HPDE6-E6E7 (cell line): ENCODE measurements at regions not wholly inside any gene's neighbourhood (a gene's known extent, or its start where the extent isn't known, plus 50 kb on each side); places are given as distances from the start of the nearest gene placed in this dataset.

ENCODE experiments used
- DNase-seq: peaks from one replicate; pipeline ENCODE4 v3.0.0; 2011; ENCODE audit warnings: missing footprints; ENCODE audit errors: extremely low spot score

DNA sequence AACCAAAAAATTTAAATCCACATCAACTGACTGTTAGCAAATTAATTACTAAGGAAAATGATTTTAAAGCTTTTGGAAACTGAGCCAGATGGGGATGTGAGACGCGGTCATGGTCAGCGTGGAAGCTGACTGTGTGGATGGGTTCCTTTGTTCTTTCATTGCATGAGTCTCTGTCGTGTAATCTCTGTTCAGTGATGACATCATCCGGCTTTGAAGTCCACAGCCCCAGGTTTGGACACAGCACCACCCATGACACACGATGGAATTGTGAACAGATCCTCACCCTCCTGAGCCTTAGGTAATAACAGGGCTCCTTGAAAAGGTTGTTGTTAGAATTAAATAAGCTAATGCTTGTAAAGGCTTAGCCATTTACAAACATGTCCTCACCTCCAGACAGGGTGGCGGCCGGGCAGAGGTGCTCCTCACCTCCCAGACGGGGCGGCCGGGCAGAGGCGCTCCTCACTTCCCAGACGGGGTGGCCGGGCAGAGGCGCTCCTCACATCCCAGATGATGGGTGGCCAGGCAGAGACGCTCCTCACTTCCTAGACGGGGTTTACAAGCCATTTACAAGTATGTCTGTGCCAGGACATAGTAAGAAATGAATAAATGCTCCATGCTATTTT, 677.3 kb downstream of the TBC1D22A start:
- DNase-seq, result no peak

DNA sequence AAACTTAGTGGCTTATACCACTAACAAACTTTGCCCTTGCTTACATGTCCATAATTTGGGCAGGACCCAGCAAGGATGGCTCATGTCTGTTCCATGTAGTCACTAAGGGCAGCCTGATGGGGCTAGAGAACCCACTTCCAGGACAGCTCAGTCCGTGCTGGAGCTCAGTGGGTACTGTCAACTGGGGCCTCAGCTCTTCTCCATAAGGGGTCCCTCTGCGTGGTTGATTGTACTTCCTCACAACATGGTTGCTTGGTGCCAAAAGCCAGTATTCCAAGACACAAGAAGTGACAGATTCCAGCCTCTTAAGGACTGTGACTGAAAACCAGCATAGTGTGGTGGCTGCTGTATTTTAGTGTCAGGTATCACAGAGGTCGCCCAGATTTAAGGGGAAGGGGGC, 675.2 kb downstream of the TBC1D22A start:
- DNase-seq, result no peak

DNA sequence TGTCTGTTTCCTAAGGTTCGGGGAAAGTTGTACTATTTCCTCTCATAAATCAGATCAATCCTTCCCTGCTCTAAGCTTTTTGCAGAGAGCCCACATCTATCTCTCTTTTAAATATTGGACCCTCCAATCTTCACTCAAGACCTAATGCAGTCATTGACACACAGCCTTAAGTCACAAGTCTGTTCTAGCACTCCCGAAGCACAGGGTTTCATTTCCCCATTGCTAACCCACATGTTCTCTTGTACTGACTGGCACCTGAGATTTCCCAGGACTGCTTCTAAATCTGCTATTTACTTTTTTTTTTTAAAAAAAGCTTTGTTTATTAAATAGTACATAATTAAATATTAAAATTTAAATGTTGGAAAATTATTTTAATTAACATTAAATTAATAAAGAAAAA, 674.7 kb downstream of the TBC1D22A start:
- DNase-seq, result no peak

DNA sequence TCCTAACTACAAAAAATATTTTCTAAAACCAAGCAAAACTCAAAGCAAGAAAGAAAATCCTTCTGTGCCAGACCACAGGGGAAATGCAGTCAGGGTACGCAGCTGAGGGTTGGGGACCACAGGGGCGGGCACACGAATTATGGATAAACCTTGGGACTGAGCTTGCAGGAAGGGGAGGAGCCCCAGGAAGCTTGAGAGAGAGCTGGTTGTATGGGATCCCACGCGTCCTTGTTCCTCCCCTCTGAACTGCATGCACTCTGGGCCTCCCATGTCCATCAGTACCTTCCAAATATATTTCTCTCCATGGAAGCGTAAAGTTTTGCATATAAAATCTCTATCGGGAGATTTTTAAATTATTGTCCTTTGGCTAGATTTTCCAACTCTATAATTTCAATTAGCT, 673.4 kb downstream of the TBC1D22A start:
- DNase-seq, result no peak

DNA sequence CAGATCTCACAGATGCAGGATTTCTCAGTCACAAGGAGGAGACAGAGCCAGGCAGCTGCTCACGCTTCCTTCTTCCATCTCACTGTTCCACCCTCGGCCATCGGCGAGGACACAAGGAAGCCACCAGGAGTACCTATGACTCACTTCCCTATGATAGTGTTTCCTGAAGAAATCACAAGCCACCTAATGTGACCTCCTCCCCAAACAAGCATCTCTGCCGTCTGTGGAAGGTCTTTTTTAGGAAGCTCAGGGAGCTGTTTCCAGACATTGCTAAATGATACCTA, 672.7 kb downstream of the TBC1D22A start:
- no peak for DNase-seq

DNA sequence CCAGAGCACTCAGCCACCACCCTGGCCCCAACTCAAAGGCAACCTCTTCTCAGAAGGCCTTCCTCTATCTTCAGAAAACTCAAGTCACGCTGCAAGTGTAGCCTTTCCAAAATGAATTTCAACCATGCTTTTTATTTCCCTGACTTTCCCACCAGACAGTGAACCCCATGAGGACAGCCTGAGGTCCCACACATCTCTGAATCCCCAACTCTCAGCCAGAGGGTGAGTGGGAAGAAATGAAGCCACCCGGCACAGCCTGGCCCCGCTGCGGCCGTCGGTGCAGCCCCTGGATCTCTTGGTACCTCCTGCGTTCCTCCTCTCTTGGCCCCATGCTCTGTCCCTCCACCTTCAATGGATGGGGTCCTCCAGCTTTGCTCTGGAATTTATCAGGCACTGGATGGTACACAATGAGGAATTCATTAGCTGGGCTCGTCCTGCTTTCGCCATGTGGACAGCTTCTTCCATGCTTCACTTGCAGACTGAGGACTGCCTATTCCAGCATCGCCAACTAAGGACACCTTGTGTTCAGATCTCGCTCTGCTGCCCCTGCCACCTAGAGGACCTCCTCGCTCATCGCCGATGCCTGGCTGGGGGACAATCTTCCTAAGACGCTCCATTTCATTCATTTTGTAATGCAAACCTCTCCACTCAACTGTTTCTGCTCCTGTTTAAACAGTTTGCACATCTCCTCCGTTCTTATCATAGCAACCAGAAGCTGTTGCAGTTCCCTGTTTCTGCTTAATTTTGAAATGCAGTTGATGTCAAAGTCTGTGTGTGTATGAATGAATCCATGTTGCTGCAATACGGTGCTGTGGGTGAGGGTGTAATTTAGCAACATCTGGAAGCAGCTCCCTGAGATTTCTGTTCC, 672.1 kb downstream of the TBC1D22A start:
- DNase-seq, result no peak

DNA sequence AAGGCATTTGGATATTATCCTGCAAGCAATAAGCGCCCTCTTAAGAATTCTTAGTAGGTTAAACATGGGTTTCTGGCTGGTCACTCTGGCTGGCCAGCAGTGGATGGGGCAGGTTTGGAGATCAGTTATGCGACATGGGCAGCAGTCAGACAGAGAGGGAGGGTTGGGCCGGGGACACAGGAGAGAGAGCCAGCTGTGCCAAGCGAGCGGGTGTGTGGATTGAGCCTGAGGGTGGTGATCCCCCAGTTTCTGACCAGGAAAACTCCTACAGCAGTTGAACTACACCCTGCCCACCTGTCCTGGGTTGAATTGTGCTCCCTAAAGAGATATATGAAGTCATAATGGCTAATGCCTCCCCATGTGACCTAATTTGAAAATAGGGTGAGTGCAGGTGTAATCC, 671.2 kb downstream of the TBC1D22A start:
- DNase-seq, result no peak

DNA sequence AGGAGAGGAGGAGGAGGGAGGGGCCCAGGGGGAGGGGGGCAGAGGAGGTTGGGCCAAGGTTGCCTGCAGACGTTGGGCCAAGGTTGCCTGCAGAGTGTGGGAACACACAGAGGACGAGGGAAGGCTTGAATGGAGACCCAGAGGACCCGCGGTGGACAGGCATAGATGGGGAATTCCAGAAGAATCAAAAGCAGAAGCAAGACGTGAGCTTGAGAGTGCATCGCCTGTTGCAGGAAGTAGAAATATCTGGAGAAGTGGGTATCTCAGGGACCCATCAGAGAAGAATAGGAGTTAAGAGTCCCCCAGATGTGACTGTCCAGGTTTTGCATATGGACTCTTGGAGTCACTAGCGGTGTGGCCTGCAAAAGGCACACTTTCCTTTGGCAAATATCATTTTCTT, 670.2 kb downstream of the TBC1D22A start:
- no peak for DNase-seq

DNA sequence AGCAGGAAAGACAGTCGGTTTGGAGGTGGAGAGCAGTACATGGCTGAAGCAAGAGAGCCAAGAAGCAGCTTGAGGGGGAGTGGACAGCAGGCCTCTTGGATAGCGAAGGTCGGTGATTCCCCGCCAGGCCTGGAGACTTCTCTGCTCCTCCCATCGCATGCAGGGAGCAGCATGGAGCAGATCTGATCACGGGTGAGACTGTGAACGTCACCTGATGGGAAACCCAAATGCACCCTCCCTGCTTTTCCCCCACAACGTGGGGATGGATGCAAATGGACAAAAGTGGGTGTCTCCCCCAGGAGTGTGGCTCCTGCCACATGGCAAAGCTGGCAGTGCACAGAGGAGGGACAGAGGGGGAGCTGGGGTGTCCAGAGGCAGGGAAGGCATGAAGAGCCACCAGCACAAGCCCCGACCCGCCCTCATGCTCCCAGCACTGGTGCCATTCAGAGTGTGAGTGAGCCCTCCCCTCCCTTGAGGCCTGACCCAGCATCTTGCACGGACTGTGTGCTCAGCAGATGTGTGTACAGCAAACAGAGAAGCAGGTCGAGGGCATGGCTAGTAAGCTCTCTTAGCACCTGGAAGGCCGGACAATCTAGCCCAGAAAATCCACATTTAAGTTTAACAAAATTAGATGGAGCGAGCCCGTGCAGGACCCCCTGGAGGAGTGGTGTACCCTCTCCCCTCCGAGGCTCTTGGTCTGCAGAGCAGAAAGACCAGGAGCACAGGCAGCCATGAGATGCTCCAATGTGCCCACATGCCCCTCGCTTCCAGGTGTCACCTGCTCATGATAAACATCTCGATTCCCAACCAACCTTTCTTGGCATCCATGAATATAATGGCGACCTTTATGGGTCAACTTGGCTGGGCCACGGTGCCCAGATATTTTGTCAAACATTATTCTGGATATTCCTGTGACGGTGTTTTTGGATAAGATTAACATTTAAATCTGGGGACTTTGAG, 661.7 kb downstream of the TBC1D22A start:
- no peak for DNase-seq

DNA sequence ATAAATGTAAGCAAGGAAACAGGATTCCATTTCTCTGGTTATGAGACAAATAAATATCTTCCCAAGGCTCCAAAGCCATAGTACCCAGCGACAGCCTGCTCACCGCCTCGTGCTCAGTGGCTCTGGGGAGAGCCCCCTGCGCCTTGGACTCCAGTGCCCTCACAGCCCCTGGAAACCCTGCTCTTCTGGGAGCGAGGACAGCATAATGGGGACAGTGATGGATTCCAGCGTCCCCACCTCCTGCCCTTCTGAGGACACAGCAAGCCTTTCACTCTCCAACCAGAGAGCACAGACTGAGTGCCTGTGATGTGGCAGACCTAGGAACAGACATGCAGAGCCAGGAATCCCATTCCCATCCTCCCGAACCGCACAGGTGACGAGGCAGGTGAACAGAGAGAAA, 660.8 kb downstream of the TBC1D22A start:
- no peak for DNase-seq

DNA sequence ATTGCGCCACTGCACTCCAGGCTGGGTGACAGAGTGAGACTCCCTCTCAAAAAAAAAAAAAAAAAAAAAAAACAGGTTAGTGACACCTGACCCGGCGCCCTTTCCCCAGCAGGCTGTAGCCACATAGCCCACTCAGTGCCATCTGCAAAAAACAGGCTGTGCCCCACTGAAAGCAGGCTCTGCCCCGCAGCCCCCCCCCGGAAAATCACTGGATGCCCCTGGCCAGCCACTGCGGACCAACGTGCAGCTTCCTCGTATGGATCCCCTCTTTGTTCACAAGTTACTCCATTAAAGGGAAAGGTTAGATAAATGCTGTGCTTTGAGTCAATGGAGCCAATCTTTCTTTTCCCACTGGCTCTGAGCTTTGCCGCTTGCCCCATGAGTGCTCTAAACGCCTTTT, 660.3 kb downstream of the TBC1D22A start:
- no peak for DNase-seq

DNA sequence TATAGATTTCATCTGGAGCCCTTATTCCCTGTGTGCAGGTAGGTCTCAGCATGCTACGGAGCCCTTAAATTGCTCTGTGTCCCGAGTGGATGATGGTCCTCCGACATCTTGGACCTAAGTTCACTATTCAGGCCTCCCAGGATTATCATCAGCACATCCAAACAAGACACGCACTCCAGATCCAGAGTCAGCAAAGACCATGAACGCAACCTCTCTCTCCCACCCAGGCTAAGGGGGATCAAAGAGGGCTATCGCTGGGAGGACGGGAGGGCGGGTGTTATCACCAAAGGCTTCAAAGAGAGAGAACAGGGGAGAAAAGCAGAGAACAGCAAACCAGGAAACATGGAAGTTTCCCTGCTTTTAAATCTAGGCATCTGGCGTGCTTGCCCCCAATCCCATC, 659.4 kb downstream of the TBC1D22A start:
- DNase-seq, result no peak

DNA sequence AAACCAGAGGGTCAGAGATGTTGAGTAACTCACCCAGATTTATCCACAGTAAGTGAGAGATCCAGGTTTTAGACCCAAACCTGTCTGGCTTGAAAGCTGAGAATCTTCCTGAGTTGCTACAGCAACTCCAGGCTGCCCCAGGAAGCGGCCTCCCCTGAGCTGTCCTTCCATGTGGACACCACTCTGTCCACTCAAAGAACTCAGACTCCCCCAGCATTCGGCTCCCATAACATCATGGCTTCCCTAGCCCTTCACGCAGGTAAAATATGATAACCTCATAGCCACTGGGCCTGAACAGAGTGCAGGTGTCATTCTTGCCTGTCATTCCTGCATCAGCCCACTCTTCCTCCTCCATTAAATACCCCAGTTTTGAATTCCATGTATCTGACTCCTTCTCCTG, 657.8 kb downstream of the TBC1D22A start:
- DNase-seq, result no peak

DNA sequence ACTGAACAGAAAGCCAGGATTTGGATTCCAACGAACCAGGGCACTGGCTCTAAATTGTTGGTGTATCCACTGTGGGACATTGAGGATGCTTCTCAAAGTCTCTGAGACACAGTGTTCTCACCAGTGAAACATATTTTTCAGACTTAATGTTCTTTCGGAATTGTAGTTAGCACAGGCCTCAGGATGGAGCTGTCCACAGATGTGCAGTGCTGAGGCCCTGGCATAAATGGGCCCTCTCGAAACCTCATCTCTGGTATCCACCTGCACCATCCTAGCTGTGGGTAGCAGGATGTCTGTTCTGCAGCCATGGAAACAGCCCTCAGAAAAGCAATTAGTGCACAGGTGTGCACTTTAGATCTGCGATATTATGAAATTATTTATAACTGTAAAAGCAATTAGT, 656.8 kb downstream of the TBC1D22A start:
- DNase-seq, result no peak

DNA sequence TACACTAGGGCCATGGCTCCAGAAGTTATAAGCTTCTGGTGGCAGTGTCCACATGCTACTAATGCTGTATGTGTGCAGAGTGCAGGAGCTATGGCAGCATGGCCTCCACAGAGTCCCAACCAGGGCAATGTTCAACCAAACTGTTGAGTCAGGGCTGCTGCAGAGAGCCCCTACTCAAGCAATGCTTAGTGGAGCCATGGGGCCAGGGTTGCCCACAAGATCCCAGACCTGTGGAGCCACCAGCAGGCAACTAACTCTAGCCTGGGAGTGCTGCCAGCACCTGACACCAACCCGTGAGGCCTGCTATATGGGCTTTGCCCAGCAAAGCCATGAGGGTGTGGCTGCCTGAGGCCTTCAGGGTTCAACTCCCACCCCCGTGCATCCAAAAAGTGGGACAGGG, 655.2 kb downstream of the TBC1D22A start:
- no peak for DNase-seq

DNA sequence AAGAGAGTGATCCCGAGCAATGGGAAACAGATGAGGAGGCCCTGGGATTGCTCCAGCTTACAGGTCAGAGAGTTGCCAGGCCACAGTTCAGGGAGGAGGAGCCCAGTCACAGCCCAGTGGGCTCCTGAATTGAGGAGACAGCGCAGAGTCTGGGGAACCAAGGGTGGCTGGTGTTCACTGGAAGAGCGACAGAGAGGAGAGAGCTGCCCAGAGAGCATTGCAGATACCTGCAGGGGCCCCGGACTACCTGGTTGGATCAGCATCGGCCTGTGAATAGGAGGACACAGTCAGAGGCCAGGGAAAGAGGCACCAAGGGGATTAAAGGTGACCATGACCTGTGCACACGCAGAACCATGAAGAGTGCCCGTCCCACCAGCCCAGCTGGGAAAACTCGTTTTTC, 648.6 kb downstream of the TBC1D22A start:
- no peak for DNase-seq

DNA sequence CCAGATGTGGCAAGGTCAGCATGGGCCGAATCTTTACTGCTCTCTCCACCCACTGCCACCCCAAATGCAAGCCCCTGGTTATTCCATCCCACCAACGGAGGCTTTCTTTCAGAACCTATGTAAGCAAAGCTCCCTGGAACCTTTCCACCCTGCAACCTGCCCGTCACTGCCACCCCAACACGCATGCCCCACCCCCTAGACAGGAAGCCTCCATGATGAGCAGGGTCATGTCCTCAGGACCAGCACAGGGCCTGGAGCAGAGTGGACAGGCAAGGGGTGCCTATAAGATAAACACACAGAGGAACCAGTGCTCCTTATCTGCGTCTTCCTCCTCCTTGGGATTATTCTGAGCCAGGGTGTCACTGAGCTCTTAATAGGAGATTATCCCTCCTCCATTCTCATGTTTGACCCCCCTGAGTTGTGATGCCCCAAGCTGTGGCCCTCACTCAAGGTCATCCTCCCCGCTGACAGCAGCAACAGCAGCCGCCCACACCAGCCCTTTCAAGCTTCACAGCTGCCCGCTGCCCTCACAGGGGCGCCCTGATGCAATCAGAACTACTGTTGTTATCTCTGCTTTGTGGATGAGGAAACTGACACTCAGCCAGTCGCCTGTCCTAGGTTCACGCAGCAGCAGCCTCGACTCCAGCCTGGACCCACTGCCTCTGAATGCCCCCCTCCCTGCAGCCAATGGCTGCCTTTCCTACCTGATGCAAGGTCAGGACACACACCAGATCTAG, 647.3 kb downstream of the TBC1D22A start:
- DNase-seq, result no peak

DNA sequence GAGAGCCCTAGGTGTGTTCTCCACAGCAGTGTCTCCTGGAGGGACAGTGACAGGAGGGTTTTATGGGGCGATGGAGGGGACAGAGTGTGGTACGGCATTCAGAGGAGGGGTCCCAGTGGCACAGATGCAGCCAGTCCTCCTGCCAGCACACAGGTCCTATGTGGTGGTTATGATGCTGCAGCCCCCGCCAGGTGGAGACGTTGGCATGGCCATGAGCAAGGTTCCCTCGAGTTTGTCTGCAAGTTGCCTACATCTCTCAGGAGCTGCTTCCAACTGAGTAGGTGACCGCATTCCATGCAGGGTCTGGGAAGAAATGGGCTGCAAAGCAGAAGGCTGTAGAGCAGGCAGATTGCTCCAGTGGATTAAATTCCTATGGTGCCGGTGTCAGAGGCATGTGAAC, 646.0 kb downstream of the TBC1D22A start:
- no peak for DNase-seq

DNA sequence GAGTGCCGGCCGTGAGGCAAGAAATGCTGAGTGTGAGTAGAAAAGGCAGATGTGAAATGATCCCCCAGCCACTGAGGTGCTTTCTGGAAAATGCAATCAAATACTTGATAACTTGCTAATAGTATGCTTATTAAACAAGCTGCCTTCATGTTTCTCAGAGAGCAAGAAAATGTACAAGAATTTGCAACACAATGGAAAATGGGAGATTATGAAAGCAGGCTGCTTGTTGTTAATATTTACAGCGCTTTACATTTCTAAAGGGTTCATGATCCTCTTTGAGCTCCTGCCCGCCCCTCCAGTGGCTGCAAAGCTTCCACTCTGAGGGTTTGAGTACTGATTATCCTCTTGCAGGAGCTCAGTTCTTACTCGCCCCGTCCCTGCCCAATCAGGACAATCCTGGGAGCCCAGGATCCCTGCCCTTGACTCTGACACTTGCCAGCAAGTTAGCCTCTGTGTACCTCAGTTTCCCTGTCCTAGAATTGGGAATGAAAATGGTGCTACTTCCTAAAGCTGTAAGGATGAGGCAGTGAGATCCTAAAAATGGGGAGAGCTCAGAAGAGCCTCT, 645.1 kb downstream of the TBC1D22A start:
- DNase-seq, result no peak

DNA sequence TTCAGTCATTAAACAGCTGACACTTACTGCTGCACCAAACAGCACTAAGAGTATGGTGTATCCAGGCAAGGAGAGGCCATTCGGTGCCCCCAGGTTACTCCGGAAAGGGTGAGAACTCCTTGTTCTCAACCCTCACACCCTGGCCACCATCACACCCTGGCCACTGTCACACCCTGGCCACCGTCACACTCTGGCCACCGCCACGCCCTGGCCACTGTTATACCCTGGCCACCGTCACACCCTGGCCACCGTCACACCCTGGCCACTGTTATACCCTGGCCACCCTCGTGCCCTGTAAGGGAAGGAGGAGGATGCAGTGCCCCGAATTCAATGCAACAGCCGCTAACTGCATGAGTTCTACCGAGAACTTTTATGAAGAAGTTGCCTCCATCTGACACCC, 644.4 kb downstream of the TBC1D22A start:
- DNase-seq, result no peak

DNA sequence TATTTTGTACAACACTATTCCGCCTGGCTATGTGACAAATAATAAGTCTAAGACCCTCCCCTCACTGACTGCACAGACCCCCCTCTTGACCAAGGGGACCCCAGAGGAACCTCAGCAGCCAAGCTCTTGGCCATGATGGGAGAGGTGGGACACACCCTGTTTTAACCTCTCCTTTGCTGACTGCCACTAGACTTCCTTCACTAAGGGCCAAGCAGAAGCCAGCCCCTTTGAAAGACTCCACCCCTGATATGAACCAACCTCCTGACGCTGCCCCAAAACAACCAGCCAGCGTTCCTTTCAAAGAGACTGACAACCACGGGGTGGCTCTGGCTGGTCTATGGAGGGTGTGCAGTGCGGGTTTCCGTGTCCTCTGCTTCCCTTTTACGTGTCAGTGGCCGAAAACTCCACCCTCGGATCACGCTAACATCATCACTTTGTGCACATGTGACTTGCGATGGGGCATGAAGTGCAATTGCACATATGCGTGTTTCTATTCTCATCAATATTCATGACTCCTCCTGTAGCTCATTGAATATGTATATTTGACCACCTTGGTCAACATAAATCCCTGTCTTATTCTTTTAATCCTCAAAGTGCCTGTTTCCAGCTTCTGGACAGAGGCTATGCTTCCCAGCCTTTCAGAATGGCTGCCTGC, 643.9 kb downstream of the TBC1D22A start:
- DNase-seq, result no peak
